H54 (cell line): ENCODE measurements at regions not wholly inside any gene's neighbourhood (a gene's known extent, or its start where the extent isn't known, plus 50 kb on each side); places are given as distances from the start of the nearest gene placed in this dataset.

Experiments used
- DNase-seq: peaks from one replicate; pipeline ENCODE4 v3.0.0; 2011; ENCODE audit warnings: low spot score, mixed read lengths; ENCODE audit not compliant: insufficient read length
- FAIRE-seq: peaks from 3 replicates; lab custom pipeline; 2011; peaks lifted over from hg19 to GRCh38; lab: Jason Lieb, UNC
- POLR2A ChIP-seq: IDR thresholded peaks from 2 replicates; pipeline ENCODE4 v1.6.1; 2011; ENCODE audit warnings: low read depth, mild to moderate bottlenecking, low read length

- FAIRE-seq (no peak), DNase-seq (no peak)
- no peak for TF ChIP-seq POLR2A
Observed at GRCh38 chr9:23413541-23413940, 412.5 kb downstream of the ELAVL2 start.

DNA sequence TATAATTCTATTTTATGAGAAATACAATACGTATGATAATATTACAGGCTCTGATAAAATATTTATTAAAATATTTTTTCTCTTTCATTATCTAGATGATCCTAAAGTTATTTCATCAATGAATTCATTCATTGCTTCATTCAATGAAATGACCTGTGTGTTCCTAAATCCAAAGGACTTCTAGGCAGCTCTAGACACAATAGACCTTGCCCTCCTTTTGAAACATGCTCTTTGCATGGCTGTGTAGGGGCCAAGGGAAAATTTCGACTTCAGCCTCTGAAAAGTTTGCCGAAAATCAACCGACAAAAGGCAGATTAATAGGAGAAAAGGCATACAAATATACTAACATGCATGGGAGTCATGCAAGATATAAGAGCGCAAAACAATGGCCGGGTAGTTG, 402.0 kb downstream of the ELAVL2 start:
- no peak for TF ChIP-seq POLR2A
- no peak for DNase-seq
- FAIRE-seq: no peak

DNA sequence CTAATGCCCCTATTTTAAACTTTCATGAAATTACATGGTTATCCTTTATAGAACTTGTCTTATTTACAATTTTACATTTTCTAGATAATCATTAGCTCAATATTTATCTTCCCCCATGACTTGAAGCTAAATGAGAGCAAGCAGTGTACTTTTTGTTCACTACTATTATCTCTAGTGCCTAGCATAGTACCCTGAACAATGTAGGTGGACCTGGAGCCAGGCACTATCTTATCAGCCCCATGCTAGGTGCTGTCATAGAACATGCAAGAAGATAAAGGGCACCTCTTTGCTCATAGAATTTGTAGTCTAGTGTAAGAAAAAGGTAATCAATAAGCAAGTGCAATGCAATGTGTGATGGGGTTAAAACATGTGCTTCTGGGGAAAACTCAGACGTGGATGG, 399.9 kb downstream of the ELAVL2 start:
- FAIRE-seq (no peak), DNase-seq (no peak)
- no peak for TF ChIP-seq POLR2A

- FAIRE-seq (no peak), DNase-seq (no peak)
- no peak for TF ChIP-seq POLR2A
Observed at GRCh38 chr9:23431459-23431858, 394.6 kb downstream of the ELAVL2 start.

DNA sequence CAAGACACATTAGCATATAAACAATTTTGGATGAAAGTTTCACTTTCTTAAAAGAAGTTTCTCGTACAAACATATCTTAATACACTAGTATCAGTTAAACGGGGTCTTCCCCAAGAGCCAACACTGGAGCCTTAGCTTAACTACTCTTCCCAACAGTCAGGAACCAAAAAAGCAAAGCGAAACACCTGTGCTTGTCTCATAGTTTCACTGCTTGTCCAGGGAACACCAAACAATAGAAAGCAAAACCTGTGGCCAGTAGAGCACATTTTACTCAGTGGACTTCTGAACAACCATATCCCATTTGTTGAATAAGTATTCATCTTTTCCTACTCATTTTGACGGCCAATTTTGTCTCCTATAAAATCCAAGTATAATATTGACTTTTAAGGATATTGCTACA, 391.4 kb downstream of the ELAVL2 start:
- FAIRE-seq (no peak), DNase-seq (no peak)
- no peak for TF ChIP-seq POLR2A

- FAIRE-seq (no peak), DNase-seq (no peak)
- TF ChIP-seq POLR2A: no peak
Observed at GRCh38 chr9:23438299-23438907, 387.6 kb downstream of the ELAVL2 start.

- TF ChIP-seq POLR2A: no peak
- no peak for FAIRE-seq
- DNase-seq: no peak
Observed at GRCh38 chr9:23441275-23441674, 384.8 kb downstream of the ELAVL2 start.

DNA sequence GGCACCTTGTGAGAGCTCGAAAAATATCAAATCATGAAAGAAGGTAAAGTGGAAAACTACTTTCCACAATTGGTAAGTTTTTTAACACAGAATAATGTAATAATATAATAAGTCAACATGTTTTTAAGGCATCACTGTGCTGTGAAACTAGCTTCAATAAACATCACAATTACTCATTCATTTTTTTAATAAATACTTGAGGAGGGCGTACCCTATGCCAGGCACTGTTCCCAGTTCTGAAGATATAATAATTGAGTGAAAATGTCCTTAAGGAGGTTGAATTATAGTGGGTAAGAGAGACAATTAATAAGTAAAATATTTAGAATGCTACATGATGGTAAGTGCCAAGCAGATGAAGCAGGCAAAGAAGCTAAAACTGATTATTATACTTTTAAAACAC, 381.4 kb downstream of the ELAVL2 start:
- DNase-seq (no peak), FAIRE-seq (no peak)
- TF ChIP-seq POLR2A: no peak

DNA sequence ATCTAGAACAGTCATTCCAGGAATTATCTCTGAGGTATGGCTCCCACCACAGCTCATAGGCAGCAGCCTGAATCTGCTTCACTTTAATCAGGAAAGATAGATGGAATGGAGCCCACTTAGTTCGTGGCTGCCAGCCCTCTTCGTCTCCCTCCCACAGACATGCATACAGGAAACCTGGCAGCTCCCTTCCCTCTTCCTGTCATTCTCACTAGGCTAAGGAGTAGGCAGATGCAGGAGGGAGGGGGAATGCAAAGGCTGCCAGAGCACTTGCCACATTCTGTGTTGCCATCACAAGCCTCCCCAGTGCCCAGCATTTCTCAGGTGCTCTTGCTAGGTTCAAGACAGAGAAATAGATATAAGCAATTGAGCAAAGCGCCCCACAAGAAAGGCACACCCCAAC, 378.9 kb downstream of the ELAVL2 start:
- TF ChIP-seq POLR2A: no peak
- FAIRE-seq (no peak), DNase-seq (no peak)

- DNase-seq: no peak
- no peak for TF ChIP-seq POLR2A
- no peak for FAIRE-seq
Observed at GRCh38 chr9:23447944-23448343, 378.1 kb downstream of the ELAVL2 start.

DNA sequence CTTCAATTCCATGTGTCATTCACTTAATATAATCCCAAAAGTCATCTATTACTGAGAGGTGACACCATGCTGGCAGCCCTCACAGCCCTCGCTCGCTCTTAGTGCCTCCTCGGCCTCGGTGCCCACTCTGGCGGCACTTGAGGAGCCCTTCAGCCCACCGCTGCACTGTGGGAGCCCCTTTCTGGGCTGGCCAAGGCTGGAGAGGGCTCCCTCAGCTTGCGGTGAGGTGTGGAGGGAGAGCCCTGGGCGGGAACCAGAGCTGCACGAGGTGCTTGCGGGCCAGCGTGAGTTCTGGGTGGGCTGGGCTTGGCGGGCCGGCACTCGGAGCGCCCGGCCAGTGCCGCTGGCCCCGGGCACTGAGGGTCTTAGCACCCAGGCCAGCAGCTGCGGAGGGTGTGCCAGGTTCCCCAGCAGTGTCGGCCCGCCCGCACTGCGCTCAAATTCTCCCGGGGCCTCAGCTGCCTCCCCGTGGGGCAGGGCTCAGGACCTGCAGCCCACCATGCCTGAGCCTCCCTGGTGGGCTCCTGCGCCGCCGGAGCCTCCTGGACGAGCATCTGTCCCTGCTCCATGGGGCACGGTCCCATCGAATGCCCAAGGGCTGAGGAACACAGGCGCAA, 374.1 kb downstream of the ELAVL2 start:
- no peak for TF ChIP-seq POLR2A
- FAIRE-seq (no peak), DNase-seq (no peak)

GRCh38 chr9:23464275-23464674, 361.8 kb downstream of the ELAVL2 start:
- FAIRE-seq (no peak), DNase-seq (no peak)
- no peak for TF ChIP-seq POLR2A

DNA sequence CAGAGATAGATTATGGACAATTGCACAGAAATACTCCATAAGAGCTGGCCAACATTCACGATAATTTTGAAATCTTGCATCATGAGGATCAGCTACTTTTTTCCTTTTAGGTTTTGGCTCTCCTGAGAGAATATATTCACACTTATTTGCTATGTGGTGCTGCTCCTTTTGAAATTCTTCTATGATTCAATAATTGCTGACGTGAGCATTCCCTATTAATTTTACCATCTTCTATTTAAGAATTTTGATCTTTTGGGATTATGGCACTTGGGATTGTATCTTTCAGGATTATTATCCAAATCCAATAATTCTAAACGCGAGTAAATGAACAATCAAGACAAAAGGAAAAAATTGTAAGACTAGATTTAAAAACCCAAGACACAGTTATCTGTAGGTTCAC, 358.8 kb downstream of the ELAVL2 start:
- DNase-seq (no peak), FAIRE-seq (no peak)
- TF ChIP-seq POLR2A: no peak

DNA sequence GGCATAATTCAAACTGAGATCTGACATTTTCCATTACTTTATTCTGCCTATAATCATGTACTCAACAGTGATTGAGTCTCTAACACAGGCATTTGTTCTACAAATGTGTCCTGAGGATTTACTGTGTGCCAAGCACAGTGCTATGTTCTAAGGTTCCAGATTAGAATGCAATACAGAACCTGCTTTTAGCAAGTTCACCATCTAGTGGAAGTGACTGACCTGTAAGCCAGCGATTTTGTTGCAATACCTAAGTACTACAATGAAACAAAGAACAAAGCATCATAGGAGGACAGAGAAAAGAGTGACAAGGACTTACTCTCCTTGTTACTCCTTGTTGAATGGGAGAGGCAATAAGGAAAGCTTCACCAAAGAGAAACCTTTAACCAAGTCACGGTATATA, 348.1 kb downstream of the ELAVL2 start:
- FAIRE-seq (no peak), DNase-seq (no peak)
- no peak for TF ChIP-seq POLR2A

DNA sequence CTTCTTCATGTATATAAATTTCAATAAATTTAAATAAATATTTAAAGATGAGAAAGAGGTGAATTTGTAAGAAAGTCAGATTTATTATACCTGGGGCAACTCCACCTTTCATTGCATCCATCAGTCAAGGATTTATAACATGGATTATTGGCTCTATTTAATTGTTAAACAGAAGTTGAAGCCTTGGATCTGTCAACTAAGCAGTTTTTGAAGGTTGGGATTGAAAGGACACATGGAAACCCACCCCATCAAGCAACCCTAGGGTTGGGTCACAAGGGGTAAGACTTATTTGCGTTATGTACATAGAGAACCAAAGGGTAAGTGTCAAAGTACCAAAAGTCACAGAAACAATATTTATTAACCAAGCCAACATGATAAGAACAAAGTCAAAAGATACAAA, 342.5 kb downstream of the ELAVL2 start:
- DNase-seq (no peak), FAIRE-seq (no peak)
- TF ChIP-seq POLR2A: no peak
